Choroid plexus epithelial cell (primary cell): ENCODE measurements at regions not wholly inside any gene's neighbourhood (a gene's known extent, or its start where the extent isn't known, plus 50 kb on each side); places are given as distances from the start of the nearest gene placed in this dataset.
"Not testable (repeated sequence)": the region's sequence is repeated elsewhere in the genome, so short reads cannot be mapped to it uniquely, and the experiment has no call there.

Experiments used
- DNase-seq: peaks from one replicate; pipeline ENCODE4 v3.0.0-alpha.2; 2010; ENCODE audit warnings: low read depth
- H3K4me3 ChIP-seq: 2 replicates; pipeline ENCODE4 v1.5.1; 2011; ENCODE audit warnings: low read depth, mild to moderate bottlenecking, control low read depth, low read length, moderate library complexity
- TF ChIP-seq, protein P1 (sequence below): conservative IDR thresholded peaks from 2 replicates; pipeline ENCODE4 v1.5.1; 2011; ENCODE audit warnings: low read depth, mild to moderate bottlenecking, control low read depth, inconsistent platforms, low read length, moderate library complexity

DNA sequence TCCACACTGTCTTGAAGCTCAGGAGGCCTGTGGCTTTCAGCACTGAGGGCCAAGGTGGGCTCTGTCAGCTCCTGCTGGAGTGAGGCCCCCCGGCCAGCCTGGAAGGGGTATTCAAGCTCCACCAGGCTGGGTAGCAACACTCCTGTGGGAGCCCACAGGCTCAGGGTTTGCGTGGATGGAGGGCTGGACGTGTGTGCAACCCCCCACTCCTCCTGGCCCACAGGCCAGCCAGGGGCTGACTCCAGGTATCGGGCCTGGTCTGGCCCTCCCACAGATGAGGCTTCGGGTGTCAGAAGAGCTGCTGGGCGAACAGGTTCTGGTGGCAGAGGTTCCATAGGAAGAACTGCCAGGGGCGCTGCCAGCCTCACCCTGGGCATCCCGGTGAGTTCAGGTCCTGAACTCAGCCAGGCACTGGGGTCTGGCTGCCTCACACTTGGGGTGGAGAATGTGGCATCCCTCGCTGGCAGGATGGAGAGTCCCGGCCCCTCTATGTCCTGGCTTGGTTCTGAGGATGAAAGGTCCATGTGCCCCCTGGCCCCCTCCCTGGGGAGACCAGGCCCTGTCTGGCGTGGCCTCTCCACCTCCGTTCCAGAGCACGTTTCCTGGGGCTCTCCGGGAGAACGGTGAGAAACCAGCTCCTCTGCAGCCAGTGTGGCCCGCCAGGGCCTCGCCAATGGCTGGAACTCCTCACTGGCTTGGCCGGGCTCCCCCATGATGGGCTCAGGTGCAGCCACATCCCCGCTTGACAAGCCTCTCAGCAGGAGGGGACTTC lies 64.6 kb upstream of the TARDBP start:
- H3K4me3 ChIP-seq: no peak overlapping the region
- DNase-seq: no peak
- TF ChIP-seq, protein P1, sequence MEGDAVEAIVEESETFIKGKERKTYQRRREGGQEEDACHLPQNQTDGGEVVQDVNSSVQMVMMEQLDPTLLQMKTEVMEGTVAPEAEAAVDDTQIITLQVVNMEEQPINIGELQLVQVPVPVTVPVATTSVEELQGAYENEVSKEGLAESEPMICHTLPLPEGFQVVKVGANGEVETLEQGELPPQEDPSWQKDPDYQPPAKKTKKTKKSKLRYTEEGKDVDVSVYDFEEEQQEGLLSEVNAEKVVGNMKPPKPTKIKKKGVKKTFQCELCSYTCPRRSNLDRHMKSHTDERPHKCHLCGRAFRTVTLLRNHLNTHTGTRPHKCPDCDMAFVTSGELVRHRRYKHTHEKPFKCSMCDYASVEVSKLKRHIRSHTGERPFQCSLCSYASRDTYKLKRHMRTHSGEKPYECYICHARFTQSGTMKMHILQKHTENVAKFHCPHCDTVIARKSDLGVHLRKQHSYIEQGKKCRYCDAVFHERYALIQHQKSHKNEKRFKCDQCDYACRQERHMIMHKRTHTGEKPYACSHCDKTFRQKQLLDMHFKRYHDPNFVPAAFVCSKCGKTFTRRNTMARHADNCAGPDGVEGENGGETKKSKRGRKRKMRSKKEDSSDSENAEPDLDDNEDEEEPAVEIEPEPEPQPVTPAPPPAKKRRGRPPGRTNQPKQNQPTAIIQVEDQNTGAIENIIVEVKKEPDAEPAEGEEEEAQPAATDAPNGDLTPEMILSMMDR: no peak

DNA sequence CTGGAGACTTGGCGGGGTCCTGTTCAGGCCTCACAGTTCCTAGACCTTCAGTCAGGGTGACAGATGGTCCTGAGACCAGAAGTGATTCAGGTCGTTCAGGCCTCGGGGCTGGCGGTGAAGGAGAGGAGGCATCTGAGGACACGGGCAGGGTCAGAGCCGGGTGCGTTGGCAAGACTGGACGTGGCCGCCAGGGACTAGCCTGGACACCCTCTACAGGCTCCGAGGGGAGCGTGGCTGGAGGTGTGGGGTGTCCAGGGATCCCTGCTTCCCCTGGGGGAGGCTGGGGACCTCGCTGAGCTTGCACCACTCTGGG lies 64.0 kb upstream of the TARDBP start:
- TF ChIP-seq, protein P1: no peak
- H3K4me3 ChIP-seq: no peak overlapping the region
- no peak for DNase-seq

DNA sequence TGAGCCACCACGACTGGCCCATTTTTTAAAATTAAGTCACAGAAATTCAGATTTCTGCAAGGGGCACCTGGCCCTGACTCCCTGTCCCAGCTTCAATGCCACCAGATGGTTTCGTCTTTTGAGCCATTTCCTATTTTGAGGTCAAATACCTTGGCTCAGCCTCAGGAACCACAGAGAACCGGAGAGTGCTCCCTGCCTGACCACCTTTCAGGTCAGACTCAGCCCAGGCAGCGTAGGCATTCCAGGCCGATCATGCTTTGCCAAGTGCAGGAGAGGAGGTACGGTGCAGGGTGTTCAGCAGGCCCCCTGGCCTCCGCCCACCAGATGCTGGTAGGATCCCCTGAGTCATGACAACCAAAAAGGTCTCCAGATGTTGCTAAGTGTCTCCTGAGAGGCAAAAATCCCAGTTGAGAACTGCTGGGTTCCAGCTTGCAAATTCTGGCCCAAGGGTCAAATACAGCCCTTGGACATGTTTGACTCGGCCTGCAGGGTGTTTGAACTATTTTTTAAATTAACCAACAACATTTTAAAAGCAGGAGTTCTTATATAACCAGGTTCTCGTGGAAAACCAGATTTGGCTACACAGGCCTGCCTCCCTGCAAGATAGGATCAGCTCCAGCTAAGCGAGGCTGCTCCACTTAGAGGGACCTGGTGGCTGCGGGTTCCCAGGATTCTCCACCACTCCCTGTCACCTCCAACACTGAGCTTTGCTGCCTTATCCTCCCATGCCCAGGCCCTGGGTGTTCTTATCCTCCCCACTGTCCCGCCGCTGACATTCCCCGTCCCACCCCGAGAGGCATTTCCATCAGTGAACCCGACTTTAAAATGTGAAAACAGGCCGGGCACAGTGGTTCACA lies 61.9 kb upstream of the TARDBP start:
- TF ChIP-seq, protein P1: no peak
- no peak for DNase-seq
- H3K4me3 ChIP-seq: no peak overlapping the region

DNA sequence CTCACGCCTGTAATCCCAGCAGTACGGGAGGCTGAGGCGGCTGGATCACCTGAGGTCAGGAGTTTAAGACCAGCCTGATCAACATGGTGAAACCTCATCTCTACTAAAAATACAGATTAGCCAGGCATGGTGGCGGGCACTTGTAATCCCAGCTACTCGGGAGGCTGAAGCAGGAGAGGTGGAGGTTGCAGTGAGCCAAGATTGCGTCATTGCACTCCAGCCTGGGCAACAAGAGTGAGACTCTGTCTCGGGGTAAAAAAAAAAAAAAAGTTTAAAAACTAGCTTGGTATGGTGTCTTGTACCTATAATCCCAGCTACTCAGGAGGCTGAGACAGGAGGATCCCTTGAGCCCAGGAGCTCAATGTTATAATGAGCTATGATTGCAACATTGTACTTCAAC lies 61.2 kb upstream of the TARDBP start:
- not testable (repeated sequence) for H3K4me3 ChIP-seq, DNase-seq

DNA sequence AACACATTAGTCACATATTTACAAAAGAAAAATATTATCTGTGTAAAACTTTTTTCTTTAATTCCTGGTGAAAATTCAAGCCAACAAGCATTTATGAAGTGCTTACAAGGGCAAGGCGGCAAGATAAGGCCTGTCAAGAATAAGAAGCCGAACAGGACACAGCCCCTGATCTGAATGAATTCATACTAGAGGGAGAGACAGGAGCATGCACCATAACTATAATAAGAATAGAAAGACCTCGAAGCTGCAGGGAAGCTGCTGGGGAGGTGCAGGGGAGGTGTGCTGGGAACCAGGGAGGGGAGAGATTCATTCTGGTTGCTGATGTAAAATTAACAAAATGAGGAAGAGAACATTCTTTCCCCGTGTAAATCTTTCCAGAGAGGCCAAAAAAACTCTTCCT lies 60.5 kb upstream of the TARDBP start:
- H3K4me3 ChIP-seq: no peak overlapping the region
- TF ChIP-seq, protein P1: no peak
- DNase-seq: no peak

DNA sequence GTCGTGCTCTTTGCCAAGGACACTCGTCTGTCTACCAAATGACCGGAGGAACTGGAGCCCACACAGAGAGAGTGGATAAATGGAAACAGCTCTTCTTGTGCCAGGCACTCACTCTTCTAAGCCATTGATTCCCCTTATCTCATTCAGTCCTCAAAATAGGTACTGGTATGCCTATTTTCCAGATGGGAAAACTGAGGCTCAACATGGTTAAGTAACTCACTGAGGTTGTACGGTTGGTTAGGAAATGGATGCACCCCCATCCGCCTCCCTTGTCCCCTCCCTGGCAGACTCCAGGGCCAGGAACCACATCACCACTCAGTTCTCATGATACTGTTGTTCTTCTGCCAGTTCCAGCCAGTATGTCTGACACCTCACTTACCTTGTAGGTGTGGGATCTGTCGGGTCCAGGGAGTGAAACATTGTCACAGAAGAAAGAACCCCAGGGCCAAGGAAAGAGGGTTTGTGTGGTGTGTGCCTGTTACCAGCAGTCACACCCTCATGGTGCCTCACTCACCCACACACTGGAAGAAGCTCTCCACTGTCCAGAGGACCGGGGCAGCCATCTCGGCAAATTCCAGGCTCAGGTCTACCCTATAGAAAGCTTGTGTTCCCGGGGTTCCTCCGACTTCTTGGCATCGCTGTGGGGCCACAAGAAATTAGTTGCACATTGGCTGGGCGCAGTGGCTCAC lies 58.8 kb upstream of the TARDBP start:
- DNase-seq: no peak
- TF ChIP-seq, protein P1: no peak
- no peak overlapping the region for H3K4me3 ChIP-seq

DNA sequence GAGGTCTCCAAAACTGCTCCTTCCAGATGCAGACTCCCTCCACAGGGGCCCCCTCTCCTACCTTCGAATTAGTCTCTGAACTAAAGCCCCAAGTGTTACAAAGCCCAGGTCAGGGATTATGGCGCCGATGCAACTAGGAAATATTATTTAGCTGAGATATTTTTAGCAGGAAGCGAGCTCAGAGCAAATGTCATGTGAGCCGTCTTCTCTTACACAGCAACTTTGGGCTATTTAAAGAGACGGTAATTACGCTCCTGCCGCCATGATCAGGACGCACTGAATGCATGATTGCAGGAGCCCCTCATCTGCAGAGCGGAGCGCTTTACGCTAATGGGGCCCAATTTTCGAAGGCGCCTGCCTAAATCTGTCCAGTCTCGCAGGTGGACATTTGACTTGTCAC lies 55.3 kb upstream of the TARDBP start:
- DNase-seq: no peak
- TF ChIP-seq, protein P1: no peak
- H3K4me3 ChIP-seq: no peak overlapping the region
